Psoas muscle (tissue), 7 donors: ENCODE measurements at regions not wholly inside any gene's neighbourhood (a gene's known extent, or its start where the extent isn't known, plus 50 kb on each side); places are given as distances from the start of the nearest gene placed in this dataset.

Experiments used
- ATAC-seq, 4 donors: fragments of 200-7000 bp; cut with Tn5 transposase; one replicate each; pipeline ENCODE4 v1.9.1; 2020; ENCODE audit warnings: moderate library complexity in 3 of 4, mild to moderate bottlenecking in 2 of 4
- DNase-seq, 2 donors: peaks; one replicate each; pipeline ENCODE4 v3.0.0-alpha.2; 2020
- H3K27ac ChIP-seq: fragments of 200-600 bp; one replicate; pipeline ENCODE4 v1.8.0; 2022
- H3K27me3 ChIP-seq, 3 donors: fragments of 200-600 bp in 1 of 3; one replicate each; pipeline versions ENCODE4 v1.6.1 to v1.8.0; 2013 to 2022; ENCODE audit warnings: low read length in 2 of 3, mild to moderate bottlenecking in 2 of 3, moderate library complexity in 1 of 3; ENCODE audit not compliant: insufficient read depth in 3 of 3
- H3K36me3 ChIP-seq, 2 donors: fragments of 200-600 bp in 1 of 2; one replicate each; pipeline versions ENCODE4 v1.6.1 to v1.8.0; 2013 to 2022; ENCODE audit warnings: low read depth in 1 of 2, mild to moderate bottlenecking in 1 of 2, moderate library complexity in 1 of 2; ENCODE audit not compliant: insufficient read depth in 1 of 2
- H3K4me1 ChIP-seq: fragments of 200-600 bp; one replicate; pipeline ENCODE4 v1.8.0; 2022
- H3K4me3 ChIP-seq: fragments of 200-600 bp; one replicate; pipeline ENCODE4 v1.8.0; 2022; ENCODE audit warnings: mild to moderate bottlenecking
- H3K9me3 ChIP-seq: fragments of 200-600 bp; one replicate; pipeline ENCODE4 v1.8.0; 2022
- WGBS, 3 donors: extraction: QIAGEN DNeasy Blood & Tissue Kit; methylation state at CpG; one replicate each; pipeline versions ENCODE4 v1.1.6 to v1.1.7; 2013; 5-methylcytosine and 5-hydroxymethylcytosine counted together
- intact Hi-C, 2 donors: fragments of 100-400 bp; cut with DNase I; formaldehyde crosslinking; loops; one replicate each; pipeline versions ENCODE4 v1.11.0 to v1.14.2; 2022
- TF ChIP-seq, protein P1 (sequence below): fragments of 200-600 bp; IDR thresholded peaks from one replicate; pipeline ENCODE4 v1.8.0; 2022; ENCODE audit warnings: antibody characterized with exemption
- donor health status: healthy with polysubstance abuse.
- donor health status: DM: no; HTN: no; CAD: no; lungs with moderate emphysema.
- donor health status: Bipolar disorder and iron deficiency.
- donor health status: healthy.
- donor health status: DM: yes; HTN: yes; CAD: no.
- donor health status: DM: no; HTN: no; CAD: no.
- donor health status: DM: yes; HTN: yes; CAD: no.

DNA sequence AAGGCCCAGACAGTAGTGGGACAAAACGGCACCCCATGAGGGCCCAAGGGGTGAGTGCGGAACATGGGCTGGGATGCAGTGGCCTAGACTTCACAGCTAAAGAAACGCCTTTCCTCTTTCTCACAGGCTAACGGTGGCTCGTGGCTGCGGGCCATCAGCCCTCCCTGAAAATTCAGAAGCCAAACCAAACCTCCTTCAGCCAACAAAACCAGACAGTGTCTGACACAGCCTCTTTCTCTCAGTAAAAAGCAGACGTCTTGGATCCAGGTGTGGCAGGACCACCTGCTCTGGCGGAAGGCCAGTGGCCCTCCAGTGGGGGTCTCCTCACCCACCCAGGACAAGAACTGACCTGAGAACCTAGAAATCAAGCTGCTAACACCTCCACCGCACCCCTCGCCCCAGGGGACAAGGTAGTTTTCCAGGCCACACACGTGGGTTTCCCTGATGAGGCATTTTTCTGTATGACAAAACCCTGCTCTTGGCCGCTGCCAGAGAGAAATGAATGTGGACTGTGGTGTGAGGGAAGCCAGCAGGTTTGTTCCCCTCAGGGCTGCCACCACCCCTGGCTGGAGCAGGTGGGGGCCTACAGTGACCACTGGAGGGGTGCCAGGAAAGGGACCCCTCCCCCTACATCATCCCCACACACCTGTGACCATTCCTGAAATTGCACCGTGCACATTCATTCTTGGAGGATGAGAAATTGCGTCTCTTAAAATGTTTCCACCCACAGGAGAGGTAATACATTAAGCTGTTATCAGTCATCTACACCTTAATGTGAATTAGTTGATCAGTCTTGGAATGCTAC lies 76.8 kb upstream of the PIM1 start:
- WGBS, 3 donors: 74 to 82% (median 81%) methylated on average over 14 of the region's 14 CpGs
- H3K36me3 ChIP-seq: no peaks in the 10 kb centered on the region
- no peak overlapping the region for H3K4me3 ChIP-seq
- H3K27ac ChIP-seq: no peak overlapping the region
- no peaks in the 10 kb centered on the region for H3K27me3 ChIP-seq
- peak; percentile 38 to 58 for DNase-seq
- intact Hi-C loops: loop anchor here in 1 of 2 donors (10.0 kb wide), 1 partner anchor 412 kb away; no protein-coding TSS in a partner anchor
- H3K9me3 ChIP-seq: no peaks in the 10 kb centered on the region
- TF ChIP-seq, protein P1, sequence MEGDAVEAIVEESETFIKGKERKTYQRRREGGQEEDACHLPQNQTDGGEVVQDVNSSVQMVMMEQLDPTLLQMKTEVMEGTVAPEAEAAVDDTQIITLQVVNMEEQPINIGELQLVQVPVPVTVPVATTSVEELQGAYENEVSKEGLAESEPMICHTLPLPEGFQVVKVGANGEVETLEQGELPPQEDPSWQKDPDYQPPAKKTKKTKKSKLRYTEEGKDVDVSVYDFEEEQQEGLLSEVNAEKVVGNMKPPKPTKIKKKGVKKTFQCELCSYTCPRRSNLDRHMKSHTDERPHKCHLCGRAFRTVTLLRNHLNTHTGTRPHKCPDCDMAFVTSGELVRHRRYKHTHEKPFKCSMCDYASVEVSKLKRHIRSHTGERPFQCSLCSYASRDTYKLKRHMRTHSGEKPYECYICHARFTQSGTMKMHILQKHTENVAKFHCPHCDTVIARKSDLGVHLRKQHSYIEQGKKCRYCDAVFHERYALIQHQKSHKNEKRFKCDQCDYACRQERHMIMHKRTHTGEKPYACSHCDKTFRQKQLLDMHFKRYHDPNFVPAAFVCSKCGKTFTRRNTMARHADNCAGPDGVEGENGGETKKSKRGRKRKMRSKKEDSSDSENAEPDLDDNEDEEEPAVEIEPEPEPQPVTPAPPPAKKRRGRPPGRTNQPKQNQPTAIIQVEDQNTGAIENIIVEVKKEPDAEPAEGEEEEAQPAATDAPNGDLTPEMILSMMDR: no peak
- H3K4me1 ChIP-seq: peaks cover 7% of the 10 kb centered on the region
- ATAC-seq: peak in 1 of 4 donors; percentile 11

DNA sequence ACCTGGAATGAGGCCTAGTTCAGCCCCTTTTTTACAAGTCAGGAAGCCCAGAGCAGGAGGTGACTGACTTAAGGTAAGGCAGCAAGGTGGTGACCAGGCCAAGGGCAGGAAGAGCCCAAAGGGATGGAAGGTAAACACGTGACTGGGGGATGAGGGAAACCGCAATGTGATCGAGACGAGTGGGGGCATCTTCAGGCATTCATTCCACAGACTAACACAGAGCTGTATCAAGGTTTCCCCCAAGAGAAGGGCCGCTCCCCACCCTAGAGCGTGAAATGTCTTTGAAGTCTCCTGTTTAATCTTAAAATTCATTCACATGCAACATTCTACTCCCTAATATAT lies 76.3 kb upstream of the PIM1 start:
- Histone ChIP-seq H3K27ac (no peak overlapping the region), H3K4me3 (no peak overlapping the region), H3K36me3 (no peaks in the 10 kb centered on the region), H3K9me3 (no peaks in the 10 kb centered on the region), H3K27me3 (no peaks in the 10 kb centered on the region), H3K4me1 (peaks cover 7% of the 10 kb centered on the region)
- intact Hi-C loops: loop anchor here in 1 of 2 donors (10.0 kb wide), 1 partner anchor 411 kb away; no protein-coding TSS in a partner anchor
- WGBS, 3 donors: 79 to 89% (median 83%) methylated on average over 6 of the region's 6 CpGs
- no peak for ATAC-seq
- no peak for DNase-seq
- TF ChIP-seq, protein P1: no peak

DNA sequence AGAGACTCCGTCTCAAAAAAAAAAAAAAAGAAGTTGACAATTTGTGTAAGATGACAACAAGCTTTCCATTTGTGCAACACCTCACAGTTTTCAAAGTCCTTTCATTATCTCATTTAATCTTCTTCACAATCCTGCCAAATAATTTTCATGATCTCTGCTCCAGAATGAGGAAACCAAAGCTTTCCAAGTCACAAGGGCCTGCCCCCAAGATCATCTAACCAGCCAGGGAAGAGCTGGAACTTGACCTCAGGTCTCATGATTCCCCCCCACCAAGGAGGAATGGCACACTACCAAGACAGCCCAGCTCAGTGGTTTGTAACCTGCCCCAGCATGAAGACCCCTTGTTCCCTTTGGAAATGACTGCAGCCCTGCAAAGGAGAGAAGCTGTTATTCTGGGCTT lies 74.0 kb upstream of the PIM1 start:
- Histone ChIP-seq H3K27me3 (no peaks in the 10 kb centered on the region), H3K36me3 (no peaks in the 10 kb centered on the region), H3K27ac (peak overlapping the region; percentile 73), H3K4me3 (no peak overlapping the region), H3K4me1 (peaks cover 11% of the 10 kb centered on the region), H3K9me3 (no peaks in the 10 kb centered on the region)
- intact Hi-C loops: loop anchor here in 1 of 2 donors (10.0 kb wide), 1 partner anchor 409 kb away; no protein-coding TSS in a partner anchor
- peak in 2 of 4 donors; percentile 37 to 64 for ATAC-seq
- DNase-seq: no peak
- TF ChIP-seq, protein P1: no peak
- WGBS, 3 donors: 20 to 46% (median 25%) methylated on average over 1 of the region's 1 CpG

DNA sequence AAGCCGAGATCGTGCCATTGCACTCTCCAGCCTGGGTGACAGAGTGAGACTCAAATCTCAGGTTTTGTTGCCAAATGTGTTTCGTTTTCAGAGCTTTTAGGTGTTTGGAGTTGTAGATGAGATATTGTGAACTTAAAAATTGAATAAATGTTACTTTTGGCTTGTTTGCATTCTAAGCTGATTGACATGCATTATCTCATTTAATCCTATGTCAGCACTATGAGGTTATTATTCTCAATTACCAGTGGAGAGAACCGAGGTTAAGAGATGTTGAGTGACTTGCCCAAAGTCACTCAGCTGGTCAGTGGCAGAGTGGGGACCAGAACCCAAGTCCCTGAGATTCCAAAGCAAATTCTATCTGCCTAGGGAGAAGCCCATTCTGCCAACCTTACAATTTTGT lies 72.6 kb upstream of the PIM1 start:
- no peaks in the 10 kb centered on the region for H3K27me3 ChIP-seq
- ATAC-seq (no peak), DNase-seq (no peak)
- no peaks in the 10 kb centered on the region for H3K36me3 ChIP-seq
- H3K9me3 ChIP-seq: no peaks in the 10 kb centered on the region
- TF ChIP-seq, protein P1: no peak
- intact Hi-C loops: loop anchor here in 1 of 2 donors (10.0 kb wide), 1 partner anchor 407 kb away; no protein-coding TSS in a partner anchor
- WGBS, 3 donors: 88 to 92% (median 89%) methylated on average over 4 of the region's 4 CpGs
- H3K4me1 ChIP-seq: peaks cover 19% of the 10 kb centered on the region
- H3K27ac ChIP-seq: no peak overlapping the region
- no peak overlapping the region for H3K4me3 ChIP-seq
